Stimulated activated CD4-positive, alpha-beta T cell treated with anti-CD3 and anti-CD28 coated beads, Interleukin-4, amount 100 ng/mL, for 48 hours (primary cell): ENCODE measurements at regions not wholly inside any gene's neighbourhood (a gene's known extent, or its start where the extent isn't known, plus 50 kb on each side); places are given as distances from the start of the nearest gene placed in this dataset.

ENCODE experiments used
- DNase-seq, 2 donors: peaks; one replicate each; pipeline ENCODE4 v3.0.0-alpha.2; 2020; ENCODE audit warnings: low read depth in 2 of 2

- DNase-seq: no peak
These were observed 1506.6 kb downstream of the PCDH7 start for GRCh38 chr4:32226733-32227132.

GRCh38 chr4:32243926-32244325 is 1523.8 kb downstream of the PCDH7 start:
- no peak for DNase-seq

- no peak for DNase-seq
These were observed 1528.9 kb downstream of the PCDH7 start for GRCh38 chr4:32249040-32249439.

GRCh38 chr4:32251126-32251525 is 1531.0 kb downstream of the PCDH7 start:
- no peak for DNase-seq

- no peak for DNase-seq
These were observed 1531.8 kb downstream of the PCDH7 start for GRCh38 chr4:32251926-32252325.

- DNase-seq: no peak
These were observed 1534.0 kb downstream of the PCDH7 start for GRCh38 chr4:32254216-32254615.

GRCh38 chr4:32258986-32259385 is 1538.8 kb downstream of the PCDH7 start:
- DNase-seq: no peak

GRCh38 chr4:32261196-32261595 is 1541.0 kb downstream of the PCDH7 start:
- DNase-seq: no peak

- DNase-seq: no peak
These were observed 1548.7 kb downstream of the PCDH7 start for GRCh38 chr4:32268863-32269262.

GRCh38 chr4:32290102-32290501 is 1569.9 kb downstream of the PCDH7 start:
- no peak for DNase-seq

- no peak for DNase-seq
These were observed 1598.8 kb downstream of the PCDH7 start for GRCh38 chr4:32318926-32319325.

- DNase-seq: no peak
These were observed 1601.3 kb downstream of the PCDH7 start for GRCh38 chr4:32321421-32321820.

- DNase-seq: no peak
These were observed 1614.6 kb downstream of the PCDH7 start for GRCh38 chr4:32334759-32335158.

GRCh38 chr4:32337403-32337802 is 1617.2 kb downstream of the PCDH7 start:
- DNase-seq: no peak

GRCh38 chr4:32340591-32340990 is 1620.4 kb downstream of the PCDH7 start:
- DNase-seq: no peak

- DNase-seq: no peak
These were observed 1621.2 kb downstream of the PCDH7 start for GRCh38 chr4:32341342-32341741.

- no peak for DNase-seq
These were observed 1621.9 kb downstream of the PCDH7 start for GRCh38 chr4:32342054-32342453.

- DNase-seq: no peak
These were observed 1628.9 kb downstream of the PCDH7 start for GRCh38 chr4:32349026-32349425.

- DNase-seq: no peak
These were observed 1654.0 kb downstream of the PCDH7 start for GRCh38 chr4:32374206-32374605.

GRCh38 chr4:32393806-32394205 is 1673.6 kb downstream of the PCDH7 start:
- no peak for DNase-seq

- no peak for DNase-seq
These were observed 1674.1 kb downstream of the PCDH7 start for GRCh38 chr4:32394255-32394654.

- no peak for DNase-seq
These were observed 1676.4 kb downstream of the PCDH7 start for GRCh38 chr4:32396507-32397070.

GRCh38 chr4:32400870-32401269 is 1680.7 kb downstream of the PCDH7 start:
- no peak for DNase-seq

GRCh38 chr4:32417113-32417704 is 1697.0 kb downstream of the PCDH7 start:
- DNase-seq: no peak
